ENCODE measurements at regions not wholly inside any gene's neighbourhood (a gene's known extent, or its start where the extent isn't known, plus 50 kb on each side); places are given as distances from the start of the nearest gene placed in this dataset.

- no peaks in the 10 kb centered on the region for H3K36me3 ChIP-seq (ENCODE audit: insufficient read depth, insufficient read length, low read length)
- no peak overlapping the region for H3K4me3 ChIP-seq (ENCODE audit: insufficient read length, low read depth)
- no peak overlapping the region for H3K9ac ChIP-seq (ENCODE audit: insufficient read length, low read depth)
- H3K4me1 ChIP-seq (ENCODE audit: insufficient read depth, insufficient read length), result peaks cover 21% of the 10 kb centered on the region
- H3K27me3 ChIP-seq (ENCODE audit: insufficient read depth, insufficient read length), result peaks cover 21% of the 10 kb centered on the region
- peaks cover 6% of the 10 kb centered on the region; the same call in 1 of the 2 replicates for H3K9me3 ChIP-seq (ENCODE audit: insufficient read depth, low read length)
- peak; percentile 49 for DNase-seq (ENCODE audit: low read depth, low spot score)
- TF ChIP-seq ZNF274 (IDR thresholded peaks at IDR 0.05; ENCODE audit: low read depth, low read length), result no peak
- no peak for TF ChIP-seq SUZ12 (IDR thresholded peaks at IDR 0.05; ENCODE audit: extremely low read depth, insufficient read depth, insufficient read length)
- no peak for TF ChIP-seq YY1 (IDR thresholded peaks at IDR 0.05; ENCODE audit: insufficient read depth, insufficient read length)
Observed at GRCh38 chr1:37098237-37098636, 63.9 kb upstream of the GRIK3 start.

GRCh38 chr1:37100310-37100709 lies 66.0 kb upstream of the GRIK3 start:
- DNase-seq (ENCODE audit: low read depth, low spot score), result no peak
- H3K4me3 ChIP-seq (ENCODE audit: insufficient read length, low read depth), result no peak overlapping the region
- no peak for TF ChIP-seq ZNF274 (IDR thresholded peaks at IDR 0.05; ENCODE audit: low read depth, low read length)
- TF ChIP-seq YY1 (IDR thresholded peaks at IDR 0.05; ENCODE audit: insufficient read depth, insufficient read length), result no peak
- no peak for TF ChIP-seq SUZ12 (IDR thresholded peaks at IDR 0.05; ENCODE audit: extremely low read depth, insufficient read depth, insufficient read length)
- no peaks in the 10 kb centered on the region for H3K36me3 ChIP-seq (ENCODE audit: insufficient read depth, insufficient read length, low read length)
- peaks cover 31% of the 10 kb centered on the region for H3K27me3 ChIP-seq (ENCODE audit: insufficient read depth, insufficient read length)
- no peak overlapping the region for H3K9ac ChIP-seq (ENCODE audit: insufficient read length, low read depth)
- peaks cover 15% of the 10 kb centered on the region for H3K4me1 ChIP-seq (ENCODE audit: insufficient read depth, insufficient read length)
- peaks cover 6% of the 10 kb centered on the region; the same call in 1 of the 2 replicates for H3K9me3 ChIP-seq (ENCODE audit: insufficient read depth, low read length)

- Histone ChIP-seq H3K36me3 (ENCODE audit: insufficient read depth, insufficient read length, low read length) (no peaks in the 10 kb centered on the region), H3K4me3 (ENCODE audit: insufficient read length, low read depth) (no peak overlapping the region), H3K9me3 (ENCODE audit: insufficient read depth, low read length) (no peaks in the 10 kb centered on the region), H3K9ac (ENCODE audit: insufficient read length, low read depth) (no peak overlapping the region), H3K4me1 (ENCODE audit: insufficient read depth, insufficient read length) (peaks cover 3% of the 10 kb centered on the region), H3K27me3 (ENCODE audit: insufficient read depth, insufficient read length) (peaks cover 31% of the 10 kb centered on the region)
- TF ChIP-seq YY1 (IDR thresholded peaks at IDR 0.05; ENCODE audit: insufficient read depth, insufficient read length) (no peak), SUZ12 (IDR thresholded peaks at IDR 0.05; ENCODE audit: extremely low read depth, insufficient read depth, insufficient read length) (no peak), ZNF274 (IDR thresholded peaks at IDR 0.05; ENCODE audit: low read depth, low read length) (no peak)
- no peak for DNase-seq (ENCODE audit: low read depth, low spot score)
Observed at GRCh38 chr1:37102656-37103382, 68.5 kb upstream of the GRIK3 start.

GRCh38 chr1:37105911-37106310 lies 71.6 kb upstream of the GRIK3 start:
- Histone ChIP-seq H3K9ac (ENCODE audit: insufficient read length, low read depth) (no peak overlapping the region), H3K27me3 (ENCODE audit: insufficient read depth, insufficient read length) (peaks cover 31% of the 10 kb centered on the region), H3K4me1 (ENCODE audit: insufficient read depth, insufficient read length) (no peaks in the 10 kb centered on the region), H3K4me3 (ENCODE audit: insufficient read length, low read depth) (no peak overlapping the region), H3K36me3 (ENCODE audit: insufficient read depth, insufficient read length, low read length) (no peaks in the 10 kb centered on the region), H3K9me3 (ENCODE audit: insufficient read depth, low read length) (no peaks in the 10 kb centered on the region)
- DNase-seq (ENCODE audit: low read depth, low spot score), result no peak
- TF ChIP-seq ZNF274 (IDR thresholded peaks at IDR 0.05; ENCODE audit: low read depth, low read length) (no peak), SUZ12 (IDR thresholded peaks at IDR 0.05; ENCODE audit: extremely low read depth, insufficient read depth, insufficient read length) (no peak), YY1 (IDR thresholded peaks at IDR 0.05; ENCODE audit: insufficient read depth, insufficient read length) (no peak)

GRCh38 chr1:37107153-37107907 lies 73.0 kb upstream of the GRIK3 start:
- Histone ChIP-seq H3K9me3 (ENCODE audit: insufficient read depth, low read length) (no peaks in the 10 kb centered on the region), H3K4me1 (ENCODE audit: insufficient read depth, insufficient read length) (no peaks in the 10 kb centered on the region), H3K36me3 (ENCODE audit: insufficient read depth, insufficient read length, low read length) (no peaks in the 10 kb centered on the region), H3K9ac (ENCODE audit: insufficient read length, low read depth) (no peak overlapping the region), H3K27me3 (ENCODE audit: insufficient read depth, insufficient read length) (peaks cover 19% of the 10 kb centered on the region), H3K4me3 (ENCODE audit: insufficient read length, low read depth) (no peak overlapping the region)
- DNase-seq (ENCODE audit: low read depth, low spot score), result no peak
- TF ChIP-seq YY1 (IDR thresholded peaks at IDR 0.05; ENCODE audit: insufficient read depth, insufficient read length), result no peak
- TF ChIP-seq ZNF274 (IDR thresholded peaks at IDR 0.05; ENCODE audit: low read depth, low read length), result no peak
- no peak for TF ChIP-seq SUZ12 (IDR thresholded peaks at IDR 0.05; ENCODE audit: extremely low read depth, insufficient read depth, insufficient read length)

- Histone ChIP-seq H3K9ac (ENCODE audit: insufficient read length, low read depth) (no peak overlapping the region), H3K36me3 (ENCODE audit: insufficient read depth, insufficient read length, low read length) (no peaks in the 10 kb centered on the region), H3K27me3 (ENCODE audit: insufficient read depth, insufficient read length) (peaks cover 6% of the 10 kb centered on the region), H3K4me1 (ENCODE audit: insufficient read depth, insufficient read length) (no peaks in the 10 kb centered on the region), H3K4me3 (ENCODE audit: insufficient read length, low read depth) (no peak overlapping the region), H3K9me3 (ENCODE audit: insufficient read depth, low read length) (no peaks in the 10 kb centered on the region)
- no peak for TF ChIP-seq ZNF274 (IDR thresholded peaks at IDR 0.05; ENCODE audit: low read depth, low read length)
- TF ChIP-seq SUZ12 (IDR thresholded peaks at IDR 0.05; ENCODE audit: extremely low read depth, insufficient read depth, insufficient read length), result no peak
- TF ChIP-seq YY1 (IDR thresholded peaks at IDR 0.05; ENCODE audit: insufficient read depth, insufficient read length), result no peak
- DNase-seq (ENCODE audit: low read depth, low spot score), result no peak
Observed at GRCh38 chr1:37108596-37109188, 74.4 kb upstream of the GRIK3 start.

GRCh38 chr1:37112430-37112829 lies 78.1 kb upstream of the GRIK3 start:
- Histone ChIP-seq H3K9ac (ENCODE audit: insufficient read length, low read depth) (no peak overlapping the region), H3K4me1 (ENCODE audit: insufficient read depth, insufficient read length) (no peaks in the 10 kb centered on the region), H3K9me3 (ENCODE audit: insufficient read depth, low read length) (no peaks in the 10 kb centered on the region), H3K4me3 (ENCODE audit: insufficient read length, low read depth) (no peak overlapping the region), H3K27me3 (ENCODE audit: insufficient read depth, insufficient read length) (no peaks in the 10 kb centered on the region), H3K36me3 (ENCODE audit: insufficient read depth, insufficient read length, low read length) (no peaks in the 10 kb centered on the region)
- DNase-seq (ENCODE audit: low read depth, low spot score), result no peak
- TF ChIP-seq ZNF274 (IDR thresholded peaks at IDR 0.05; ENCODE audit: low read depth, low read length) (no peak), YY1 (IDR thresholded peaks at IDR 0.05; ENCODE audit: insufficient read depth, insufficient read length) (no peak), SUZ12 (IDR thresholded peaks at IDR 0.05; ENCODE audit: extremely low read depth, insufficient read depth, insufficient read length) (no peak)
